ENCODE measurements at regions not wholly inside any gene's neighbourhood (a gene's known extent, or its start where the extent isn't known, plus 50 kb on each side); places are given as distances from the start of the nearest gene placed in this dataset.

- no peak overlapping the region for H3K27ac ChIP-seq (replicated peaks)
- H3K4me3 ChIP-seq (replicated peaks; ENCODE audit: insufficient read depth, low read length): no peak overlapping the region
- no peaks in the 10 kb centered on the region for H3K27me3 ChIP-seq (ENCODE audit: insufficient read depth, poor library complexity, severe bottlenecking)
- TF ChIP-seq CTCF (IDR thresholded peaks at IDR 0.05; ENCODE audit: insufficient read depth, low read length): no peak
- TF ChIP-seq SPI1 (IDR thresholded peaks at IDR 0.05; ENCODE audit: borderline replicate concordance, low read depth): no peak
- TF ChIP-seq GABPA (IDR thresholded peaks at IDR 0.05; ENCODE audit: low read depth): no peak
- TF ChIP-seq POLR2AphosphoS5 (IDR thresholded peaks at IDR 0.05; ENCODE audit: low read depth): no peak
- no peak for TF ChIP-seq REST (IDR thresholded peaks at IDR 0.05; ENCODE audit: insufficient replicate concordance, low read depth)
- DNase-seq (ENCODE audit: low read depth in 1 of 2, low spot score in 1 of 2): no peak
These were observed 506.8 kb downstream of the DNAJB9 start for GRCh38 chr7:109076396-109076972.

GRCh38 chr7:109091042-109091441, 521.4 kb downstream of the DNAJB9 start:
- no peak overlapping the region for H3K4me3 ChIP-seq (replicated peaks; ENCODE audit: insufficient read depth, low read length)
- TF ChIP-seq POLR2AphosphoS5 (IDR thresholded peaks at IDR 0.05; ENCODE audit: low read depth): no peak
- no peak for TF ChIP-seq CTCF (IDR thresholded peaks at IDR 0.05; ENCODE audit: insufficient read depth, low read length)
- DNase-seq (ENCODE audit: low read depth in 1 of 2, low spot score in 1 of 2): no peak
- no peaks in the 10 kb centered on the region for H3K27me3 ChIP-seq (ENCODE audit: insufficient read depth, poor library complexity, severe bottlenecking)
- no peak overlapping the region for H3K27ac ChIP-seq (replicated peaks)

GRCh38 chr7:109092268-109092667, 522.6 kb downstream of the DNAJB9 start:
- Histone ChIP-seq H3K27me3 (ENCODE audit: insufficient read depth, poor library complexity, severe bottlenecking) (no peaks in the 10 kb centered on the region), H3K27ac (replicated peaks) (no peak overlapping the region), H3K4me3 (replicated peaks; ENCODE audit: insufficient read depth, low read length) (no peak overlapping the region)
- no peak for DNase-seq (ENCODE audit: low read depth in 1 of 2, low spot score in 1 of 2)
- TF ChIP-seq POLR2AphosphoS5 (IDR thresholded peaks at IDR 0.05; ENCODE audit: low read depth) (no peak), GABPA (IDR thresholded peaks at IDR 0.05; ENCODE audit: low read depth) (no peak), REST (IDR thresholded peaks at IDR 0.05; ENCODE audit: insufficient replicate concordance, low read depth) (no peak), CTCF (IDR thresholded peaks at IDR 0.05; ENCODE audit: insufficient read depth, low read length) (no peak), SPI1 (IDR thresholded peaks at IDR 0.05; ENCODE audit: borderline replicate concordance, low read depth) (no peak)

GRCh38 chr7:109101332-109101731, 531.7 kb downstream of the DNAJB9 start:
- DNase-seq (ENCODE audit: low read depth in 1 of 2, low spot score in 1 of 2): no peak
- H3K27me3 ChIP-seq (ENCODE audit: insufficient read depth, poor library complexity, severe bottlenecking): no peaks in the 10 kb centered on the region
- H3K4me3 ChIP-seq (replicated peaks; ENCODE audit: insufficient read depth, low read length): no peak overlapping the region
- TF ChIP-seq REST (IDR thresholded peaks at IDR 0.05; ENCODE audit: insufficient replicate concordance, low read depth): no peak
- TF ChIP-seq CTCF (IDR thresholded peaks at IDR 0.05; ENCODE audit: insufficient read depth, low read length): no peak
- TF ChIP-seq SPI1 (IDR thresholded peaks at IDR 0.05; ENCODE audit: borderline replicate concordance, low read depth): no peak
- no peak for TF ChIP-seq GABPA (IDR thresholded peaks at IDR 0.05; ENCODE audit: low read depth)
- TF ChIP-seq POLR2AphosphoS5 (IDR thresholded peaks at IDR 0.05; ENCODE audit: low read depth): no peak
- no peak overlapping the region for H3K27ac ChIP-seq (replicated peaks)

Data from HL-60 (cell line).